ENCODE measurements at regions not wholly inside any gene's neighbourhood (a gene's known extent, or its start where the extent isn't known, plus 50 kb on each side); places are given as distances from the start of the nearest gene placed in this dataset.

- no peaks in the 10 kb centered on the region for H4K20me1 ChIP-seq (ENCODE audit: insufficient read depth)
Measured at GRCh38 chr13:99886706-99887105, 84.9 kb downstream of the ZIC5 start.

DNA sequence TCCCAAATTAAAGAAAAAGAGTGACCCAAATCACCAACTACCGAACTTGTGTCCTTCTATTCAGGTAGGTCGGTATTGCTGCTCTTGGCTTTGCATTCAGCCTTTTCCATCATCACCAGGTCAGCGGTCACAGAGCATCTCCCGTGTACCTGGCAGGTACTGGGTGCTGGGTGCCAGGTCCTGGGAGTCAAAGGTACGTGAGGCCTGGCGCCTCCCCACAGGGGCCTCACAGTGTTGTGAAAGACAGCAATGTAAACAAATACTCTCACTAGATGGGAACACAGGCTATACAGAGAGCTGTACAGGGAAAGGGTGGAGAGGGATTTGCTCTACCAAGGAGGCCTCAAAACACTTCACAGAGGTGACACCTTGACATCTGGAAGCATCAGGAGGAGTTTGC is 86.7 kb downstream of the ZIC5 start:
- Histone ChIP-seq H3K27ac (no peak overlapping the region), H3K9me2 (ENCODE audit: insufficient read depth) (no peaks in the 10 kb centered on the region), H3K9me3 (ENCODE audit: insufficient read depth, low read depth) (0 out of 2 replicates have a peak, but pooled peaks cover 3% of the 10 kb centered on the region), H3K4me1 (replicated peaks; ENCODE audit: insufficient read depth) (no peaks in the 10 kb centered on the region), H3K36me3 (ENCODE audit: low read depth) (no peaks in the 10 kb centered on the region), H3F3A (ENCODE audit: insufficient read depth, low read depth) (no peaks in the 10 kb centered on the region), H3K4me2 (no peak overlapping the region), H3K27me3 (ENCODE audit: insufficient read depth, low read depth) (peaks cover 17% of the 10 kb centered on the region; the same call in 1 of the 2 replicates), H3K79me2 (ENCODE audit: low read depth) (no peaks in the 10 kb centered on the region), H2AFZ (no peak overlapping the region), H3K4me3 (no peak overlapping the region), H4K20me1 (ENCODE audit: insufficient read depth) (no peaks in the 10 kb centered on the region)
- ChIA-PET POLR2A (ENCODE audit: unreplicated experiment) (no interaction called here), CTCF (no interaction called here)
- no peak for DNase-seq
- intact Hi-C loops (cut with micrococcal nuclease; ENCODE audit: unreplicated experiment) = no loop called here
- TF ChIP-seq, protein P1, sequence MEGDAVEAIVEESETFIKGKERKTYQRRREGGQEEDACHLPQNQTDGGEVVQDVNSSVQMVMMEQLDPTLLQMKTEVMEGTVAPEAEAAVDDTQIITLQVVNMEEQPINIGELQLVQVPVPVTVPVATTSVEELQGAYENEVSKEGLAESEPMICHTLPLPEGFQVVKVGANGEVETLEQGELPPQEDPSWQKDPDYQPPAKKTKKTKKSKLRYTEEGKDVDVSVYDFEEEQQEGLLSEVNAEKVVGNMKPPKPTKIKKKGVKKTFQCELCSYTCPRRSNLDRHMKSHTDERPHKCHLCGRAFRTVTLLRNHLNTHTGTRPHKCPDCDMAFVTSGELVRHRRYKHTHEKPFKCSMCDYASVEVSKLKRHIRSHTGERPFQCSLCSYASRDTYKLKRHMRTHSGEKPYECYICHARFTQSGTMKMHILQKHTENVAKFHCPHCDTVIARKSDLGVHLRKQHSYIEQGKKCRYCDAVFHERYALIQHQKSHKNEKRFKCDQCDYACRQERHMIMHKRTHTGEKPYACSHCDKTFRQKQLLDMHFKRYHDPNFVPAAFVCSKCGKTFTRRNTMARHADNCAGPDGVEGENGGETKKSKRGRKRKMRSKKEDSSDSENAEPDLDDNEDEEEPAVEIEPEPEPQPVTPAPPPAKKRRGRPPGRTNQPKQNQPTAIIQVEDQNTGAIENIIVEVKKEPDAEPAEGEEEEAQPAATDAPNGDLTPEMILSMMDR (conservative IDR thresholded peaks at IDR 0.05) = no peak
- TF ChIP-seq EZH2 (IDR thresholded peaks at IDR 0.05; ENCODE audit: low read depth) = no peak
- no TSS peak for BruUV-seq (replicated peaks)

More at GRCh38 chr13:99886706-99887105, 84.9 kb downstream of the ZIC5 start:
- Histone ChIP-seq H2AFZ (no peak overlapping the region), H3K4me1 (replicated peaks; ENCODE audit: insufficient read depth) (no peaks in the 10 kb centered on the region), H3K36me3 (ENCODE audit: low read depth) (no peaks in the 10 kb centered on the region), H3K4me2 (no peak overlapping the region), H3K79me2 (ENCODE audit: low read depth) (no peaks in the 10 kb centered on the region), H3K27me3 (ENCODE audit: insufficient read depth, low read depth) (peaks cover 17% of the 10 kb centered on the region; the same call in 1 of the 2 replicates), H3F3A (ENCODE audit: insufficient read depth, low read depth) (no peaks in the 10 kb centered on the region), H3K9me3 (ENCODE audit: insufficient read depth, low read depth) (0 out of 2 replicates have a peak, but pooled peaks cover 3% of the 10 kb centered on the region), H3K27ac (no peak overlapping the region), H3K4me3 (no peak overlapping the region), H3K9me2 (ENCODE audit: insufficient read depth) (no peaks in the 10 kb centered on the region)
- intact Hi-C loops (cut with micrococcal nuclease; ENCODE audit: unreplicated experiment) = no loop called here
- ChIA-PET CTCF (no interaction called here), POLR2A (ENCODE audit: unreplicated experiment) (no interaction called here)
- no peak for TF ChIP-seq EZH2 (IDR thresholded peaks at IDR 0.05; ENCODE audit: low read depth)
- TF ChIP-seq, protein P1 (conservative IDR thresholded peaks at IDR 0.05) = no peak
- BruUV-seq (replicated peaks) = no TSS peak
- DNase-seq = no peak

GRCh38 chr13:99883805-99884204 is 87.8 kb downstream of the ZIC5 start:
- Histone ChIP-seq H3K9me2 (ENCODE audit: insufficient read depth) (no peaks in the 10 kb centered on the region), H3K4me1 (replicated peaks; ENCODE audit: insufficient read depth) (no peaks in the 10 kb centered on the region), H3K36me3 (ENCODE audit: low read depth) (no peaks in the 10 kb centered on the region), H2AFZ (no peak overlapping the region), H3K27ac (no peak overlapping the region), H3K4me2 (no peak overlapping the region), H4K20me1 (ENCODE audit: insufficient read depth) (no peaks in the 10 kb centered on the region), H3K27me3 (ENCODE audit: insufficient read depth, low read depth) (peaks cover 20% of the 10 kb centered on the region; the same call in 1 of the 2 replicates), H3K9me3 (ENCODE audit: insufficient read depth, low read depth) (0 out of 2 replicates have a peak, but pooled peaks cover 3% of the 10 kb centered on the region), H3K4me3 (no peak overlapping the region), H3F3A (ENCODE audit: insufficient read depth, low read depth) (no peaks in the 10 kb centered on the region), H3K79me2 (ENCODE audit: low read depth) (no peaks in the 10 kb centered on the region)
- CTCF ChIA-PET = no interaction called here
- intact Hi-C loops (cut with micrococcal nuclease; ENCODE audit: unreplicated experiment) = no loop called here
- TF ChIP-seq, protein P1 (conservative IDR thresholded peaks at IDR 0.05) = no peak
- TF ChIP-seq EZH2 (IDR thresholded peaks at IDR 0.05; ENCODE audit: low read depth) = no peak
- POLR2A ChIA-PET (ENCODE audit: unreplicated experiment) = no interaction called here
- no TSS peak for BruUV-seq (replicated peaks)
- no peak for DNase-seq
